NOMO-1 treated with DMSO at 0.1 percent for 48 hours (cell line): ENCODE measurements at regions not wholly inside any gene's neighbourhood (a gene's known extent, or its start where the extent isn't known, plus 50 kb on each side); places are given as distances from the start of the nearest gene placed in this dataset.

ENCODE experiments used
- DNase-seq: peaks from one replicate; lab custom pipeline; 2025; ENCODE audit not compliant: unreplicated experiment; lab: John Stamatoyannopoulos, UW

DNA sequence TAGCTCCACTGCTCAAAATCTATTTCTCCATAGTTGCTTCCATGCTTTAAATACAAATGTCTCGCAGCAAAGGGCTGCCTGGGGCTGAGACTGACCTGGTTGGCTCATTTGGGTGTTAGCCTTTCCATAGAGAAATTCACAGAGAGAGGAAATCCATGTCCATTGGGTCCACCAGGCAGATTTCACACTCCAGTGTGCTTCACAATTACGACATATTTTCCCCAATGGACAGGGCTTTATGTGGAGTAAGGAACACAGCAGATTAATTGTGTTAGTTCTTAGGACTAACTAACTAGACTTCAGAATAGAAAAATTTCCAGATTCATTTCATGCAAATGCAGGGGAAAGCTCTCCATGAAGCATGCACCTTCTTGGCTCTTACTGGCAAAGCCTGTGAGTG is 180.7 kb downstream of the FBXO15 start:
- no peak for DNase-seq

DNA sequence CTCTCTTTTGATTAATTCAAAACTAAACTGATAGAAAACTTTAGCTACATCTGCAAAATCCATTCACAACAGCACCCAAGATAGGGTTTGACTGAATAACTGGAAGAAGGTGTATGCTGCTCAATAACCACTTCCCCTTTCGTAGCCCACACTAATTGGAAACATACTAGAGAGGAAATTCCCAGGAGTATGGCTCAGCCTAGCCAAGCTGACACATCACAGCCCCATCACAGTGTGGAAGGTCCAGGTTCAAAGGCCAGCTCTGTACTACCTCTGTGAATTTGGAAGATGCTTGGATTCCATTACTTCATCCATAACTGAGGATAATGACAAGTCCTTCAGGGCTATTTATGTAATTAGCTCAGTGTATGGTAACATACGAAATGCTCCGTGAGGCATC is 185.4 kb downstream of the FBXO15 start:
- DNase-seq = no peak

DNA sequence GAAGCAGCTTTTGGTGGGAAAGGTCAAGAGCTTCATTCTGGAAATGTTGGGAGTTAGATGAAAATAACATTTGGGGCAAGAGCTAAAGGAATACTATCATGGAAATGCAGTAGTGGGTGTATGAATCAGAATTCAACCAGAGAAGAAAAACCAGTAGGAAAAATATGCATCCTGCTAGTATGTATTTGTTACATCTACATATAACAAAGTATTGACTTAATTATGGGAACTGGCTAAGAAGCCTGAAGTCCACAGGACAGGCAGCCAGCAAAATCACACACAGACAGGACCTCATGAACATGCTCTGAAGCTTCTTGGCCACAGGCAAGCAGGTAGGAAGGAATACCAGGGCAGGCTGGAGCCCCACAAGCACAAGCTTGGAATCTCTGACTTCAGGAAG is 185.8 kb downstream of the FBXO15 start:
- DNase-seq = no peak

DNA sequence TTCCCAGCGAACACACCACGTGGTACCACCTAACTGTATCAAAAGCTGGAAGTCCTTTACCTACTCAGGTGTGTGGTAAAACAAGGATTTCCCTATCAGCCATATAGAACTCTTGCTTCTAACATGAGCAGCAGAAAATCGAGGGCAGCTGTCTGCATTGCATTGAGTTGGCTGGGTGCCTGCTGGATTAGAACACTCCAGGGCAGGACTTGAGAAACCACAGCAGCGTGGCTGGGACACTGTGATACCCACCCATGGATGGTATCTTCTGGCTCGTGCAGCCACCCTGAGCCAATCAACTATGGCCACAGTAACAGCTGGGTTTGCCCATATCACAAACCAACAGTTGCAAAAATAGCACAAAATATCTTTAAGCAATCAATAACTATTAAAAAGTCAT is 188.3 kb downstream of the FBXO15 start:
- no peak for DNase-seq

DNA sequence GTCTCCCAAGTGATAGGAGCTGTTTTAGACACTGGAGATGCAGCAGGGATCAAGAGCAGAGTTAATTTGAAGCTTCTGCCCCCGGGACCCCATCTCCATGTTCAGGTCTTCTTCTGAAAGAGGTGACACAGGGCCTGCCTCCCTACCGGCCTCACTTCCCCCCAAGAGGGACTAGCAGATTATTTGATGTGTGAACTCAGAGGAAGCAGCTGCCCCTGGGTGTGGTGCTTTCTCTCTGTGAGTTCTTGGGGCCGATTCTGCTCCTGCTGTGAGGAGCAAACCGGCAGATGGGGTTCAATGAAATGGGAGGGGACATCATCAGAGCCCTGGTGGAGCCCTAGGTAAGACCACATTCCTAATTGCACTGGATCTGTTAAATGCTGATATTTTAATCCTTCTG is 193.4 kb downstream of the FBXO15 start:
- DNase-seq = no peak

DNA sequence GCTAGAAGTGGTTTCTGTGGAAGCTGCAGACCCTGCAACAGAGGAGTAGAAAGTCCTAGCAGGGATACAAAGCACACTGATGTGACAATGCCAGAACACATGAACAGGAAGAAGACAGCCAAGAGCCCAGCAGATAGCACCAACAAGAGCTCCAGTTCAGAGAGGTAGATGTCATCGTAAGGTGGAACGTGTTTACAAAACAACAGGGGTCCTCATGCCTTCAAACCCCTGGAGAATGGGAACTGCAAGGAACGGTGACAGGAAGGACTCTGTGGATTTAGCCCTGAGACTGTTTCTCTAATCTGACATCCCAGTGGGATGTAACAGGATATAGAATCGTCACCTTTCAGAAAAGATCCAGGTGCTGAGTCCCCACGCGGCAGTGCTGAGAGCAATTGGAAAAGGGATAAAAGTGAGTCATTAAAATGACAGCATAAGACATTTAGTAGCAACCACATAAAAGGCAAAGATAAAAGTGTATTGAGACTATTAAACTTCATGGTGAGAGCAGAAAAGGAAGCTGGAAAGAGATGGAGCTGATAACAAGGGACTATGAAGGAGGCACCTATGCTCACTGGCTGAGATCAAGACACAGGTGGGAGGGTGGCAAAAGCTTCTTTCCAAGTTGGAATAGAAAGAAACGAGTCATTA is 195.2 kb downstream of the FBXO15 start:
- DNase-seq = no peak

DNA sequence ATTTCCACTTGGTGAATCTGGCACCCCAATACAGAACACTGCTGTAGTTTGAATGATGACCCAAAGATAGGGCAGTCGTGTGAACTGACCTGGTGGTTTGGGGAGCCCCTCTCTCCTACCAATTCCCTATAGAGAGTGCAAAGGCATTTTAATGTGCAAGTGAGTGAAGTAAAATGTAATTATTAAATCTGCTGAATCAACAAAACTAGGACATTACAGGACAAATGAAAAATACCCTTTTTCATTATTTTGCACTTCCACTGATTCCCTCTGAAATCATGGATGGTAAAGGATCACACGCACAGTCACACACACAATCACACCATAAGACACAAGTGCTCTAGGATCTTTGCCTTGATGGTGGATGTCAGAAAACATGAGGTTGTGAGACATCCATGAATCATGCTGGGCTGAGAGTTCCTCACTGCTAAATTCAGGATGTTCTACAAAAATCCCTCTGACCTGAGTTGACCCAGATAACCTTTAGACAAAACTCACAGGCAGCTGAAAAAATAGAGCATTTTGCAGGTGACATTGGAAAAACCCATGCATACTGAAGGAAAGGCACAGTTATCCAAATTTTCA is 197.4 kb downstream of the FBXO15 start:
- no peak for DNase-seq

DNA sequence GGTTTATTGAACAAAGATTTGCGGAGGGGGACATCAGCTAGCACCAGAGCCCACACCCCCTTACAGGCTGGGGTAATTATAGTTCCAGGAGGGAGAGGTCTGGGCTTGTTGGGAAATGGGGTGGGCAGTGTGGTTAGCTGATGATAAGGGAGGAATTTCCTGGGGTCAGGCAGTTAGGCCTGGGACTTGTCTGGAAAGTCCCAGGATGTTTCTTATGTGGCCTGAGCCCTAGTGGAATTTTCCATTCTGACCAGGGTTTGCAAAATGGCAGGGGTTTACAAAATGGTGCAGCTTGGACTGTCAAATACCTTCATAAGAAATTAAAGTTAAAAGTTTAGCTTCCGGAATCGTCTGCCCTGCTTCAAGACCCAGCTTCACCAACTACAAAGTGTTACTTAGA is 199.1 kb downstream of the FBXO15 start:
- no peak for DNase-seq

DNA sequence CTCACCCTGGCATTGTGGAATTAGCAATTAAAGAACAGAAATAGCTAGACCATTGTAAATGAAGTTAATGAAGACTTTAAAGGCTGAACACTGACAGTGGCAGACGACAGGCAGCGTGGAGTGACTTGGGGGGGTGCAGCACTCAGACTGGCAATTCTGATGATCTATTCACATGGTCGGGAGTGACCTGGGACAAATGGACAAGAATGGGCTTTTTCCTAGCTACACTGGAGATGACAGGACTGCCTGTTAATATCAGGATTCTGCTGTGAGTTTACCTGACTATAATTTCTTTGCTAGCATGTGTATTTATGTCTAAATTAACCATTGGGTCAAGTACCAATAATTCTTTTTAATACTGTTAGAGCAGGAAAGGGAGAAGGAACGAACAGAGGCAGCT is 199.6 kb downstream of the FBXO15 start:
- no peak for DNase-seq

DNA sequence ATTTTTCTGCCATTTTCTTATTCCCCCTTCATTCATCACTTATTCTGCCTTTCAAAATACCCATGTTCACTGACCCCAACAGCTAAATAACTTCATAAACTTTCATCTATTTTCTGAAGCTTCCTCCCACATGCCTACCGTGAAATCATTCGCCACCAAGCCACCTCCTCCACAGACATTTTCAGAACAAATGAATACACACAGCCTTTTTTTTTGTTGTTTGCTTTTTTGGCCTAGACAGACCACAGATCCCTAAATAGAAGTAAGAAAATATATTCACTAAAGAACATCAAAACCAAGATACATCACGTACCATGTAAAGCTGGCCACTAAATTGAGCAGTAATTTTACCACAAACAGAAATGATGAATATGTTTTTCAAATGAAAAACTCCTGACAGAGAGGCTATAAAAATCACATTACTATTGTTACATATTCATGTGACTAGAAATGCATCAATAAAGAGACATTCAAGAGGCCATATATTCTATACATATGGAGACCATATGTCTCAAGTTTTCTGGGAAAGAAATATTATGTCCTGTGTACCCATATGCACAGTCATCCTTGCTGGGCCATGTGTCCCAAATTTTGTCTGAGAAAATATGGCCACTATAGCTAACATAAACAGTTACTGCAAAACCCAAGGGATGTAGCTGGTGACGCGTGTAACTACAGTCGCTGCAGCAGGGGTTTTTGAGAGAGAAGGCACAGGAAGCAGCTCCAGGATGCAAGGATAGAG is 200.3 kb downstream of the FBXO15 start:
- no peak for DNase-seq

DNA sequence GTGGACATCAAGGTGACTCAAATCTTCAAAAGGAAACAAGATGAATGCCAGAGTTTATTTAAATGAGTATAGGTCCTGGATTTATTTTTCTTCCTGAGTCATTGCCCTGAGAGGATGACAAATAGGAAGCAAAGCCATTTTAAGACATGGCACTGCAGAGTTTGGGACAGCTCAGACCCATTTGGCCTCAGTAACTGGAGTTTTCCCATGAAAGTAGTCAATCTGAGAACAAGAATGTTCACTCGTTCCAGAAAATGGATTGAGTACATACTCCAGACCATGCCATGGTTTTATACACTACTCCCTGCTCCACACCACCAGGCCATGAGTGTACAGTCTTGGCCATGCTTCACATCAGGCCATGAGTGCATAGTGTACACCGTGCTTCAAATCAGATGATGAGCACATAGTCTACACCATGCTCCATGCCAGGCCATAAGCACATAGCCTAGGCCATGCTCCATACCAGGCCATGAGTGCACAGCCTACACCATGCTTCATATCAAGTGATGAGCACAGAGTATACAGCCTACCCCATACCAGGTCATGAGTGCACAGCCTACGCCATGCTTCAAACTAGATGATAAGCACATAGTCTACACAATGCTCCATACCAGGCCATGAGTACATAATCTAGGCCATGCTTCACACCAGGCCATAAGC is 202.4 kb downstream of the FBXO15 start:
- DNase-seq = no peak

DNA sequence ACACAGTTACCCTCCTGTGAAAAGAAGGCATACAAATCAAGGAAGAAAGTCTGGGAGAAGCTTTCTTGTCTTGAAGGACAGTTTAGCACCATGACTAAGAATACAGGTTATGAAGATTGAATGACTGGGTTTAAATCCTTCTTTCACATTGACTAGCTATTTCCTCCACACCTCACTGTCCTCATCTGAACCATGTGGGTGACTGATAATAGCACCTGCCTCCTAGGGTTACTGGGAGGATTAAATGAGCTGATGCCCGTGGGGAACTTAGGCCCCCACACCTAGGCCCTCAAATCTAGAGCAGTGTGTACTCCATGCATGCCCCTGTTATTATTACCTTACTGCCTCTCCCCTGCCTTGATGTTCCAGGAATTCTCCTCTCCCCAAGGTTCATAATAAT is 202.9 kb downstream of the FBXO15 start:
- DNase-seq = no peak

DNA sequence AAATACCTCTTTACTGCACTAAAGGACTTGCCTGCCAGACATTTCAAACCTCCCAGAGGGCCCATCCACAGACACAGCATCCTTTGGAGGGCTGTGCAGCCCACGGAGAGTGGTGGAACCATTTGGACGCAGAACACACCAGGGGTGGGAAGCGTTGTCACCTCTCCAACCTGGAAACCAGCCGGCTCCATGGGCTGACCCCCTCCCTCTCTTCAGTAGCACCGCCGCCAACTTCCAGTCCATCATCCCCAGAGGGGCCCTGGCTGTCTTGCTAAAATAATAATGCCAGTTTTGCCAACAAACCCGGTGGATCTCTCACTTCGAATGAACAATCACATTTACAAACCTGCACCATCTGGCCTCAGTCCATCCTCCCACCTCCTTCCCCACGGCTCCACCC is 203.9 kb downstream of the FBXO15 start:
- no peak for DNase-seq

DNA sequence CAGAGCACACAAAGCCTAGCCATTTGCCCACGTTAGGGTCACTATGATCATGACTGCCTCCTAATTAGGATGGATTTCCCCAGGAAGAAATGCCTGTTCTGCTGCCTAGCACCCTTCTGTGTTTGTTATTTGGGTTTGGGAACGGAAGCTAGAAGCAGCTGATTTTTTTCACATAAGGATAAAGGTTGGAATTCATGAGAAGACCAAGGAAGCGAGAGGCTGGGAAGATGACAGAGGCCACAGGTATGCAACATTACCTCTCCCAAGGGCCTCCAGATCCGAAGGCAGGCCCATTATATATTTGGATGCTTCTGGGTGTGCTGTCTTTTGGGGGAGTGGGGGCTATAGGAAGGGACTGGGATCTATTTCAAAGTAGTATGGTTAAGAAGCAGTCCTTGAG is 204.7 kb downstream of the FBXO15 start:
- no peak for DNase-seq

DNA sequence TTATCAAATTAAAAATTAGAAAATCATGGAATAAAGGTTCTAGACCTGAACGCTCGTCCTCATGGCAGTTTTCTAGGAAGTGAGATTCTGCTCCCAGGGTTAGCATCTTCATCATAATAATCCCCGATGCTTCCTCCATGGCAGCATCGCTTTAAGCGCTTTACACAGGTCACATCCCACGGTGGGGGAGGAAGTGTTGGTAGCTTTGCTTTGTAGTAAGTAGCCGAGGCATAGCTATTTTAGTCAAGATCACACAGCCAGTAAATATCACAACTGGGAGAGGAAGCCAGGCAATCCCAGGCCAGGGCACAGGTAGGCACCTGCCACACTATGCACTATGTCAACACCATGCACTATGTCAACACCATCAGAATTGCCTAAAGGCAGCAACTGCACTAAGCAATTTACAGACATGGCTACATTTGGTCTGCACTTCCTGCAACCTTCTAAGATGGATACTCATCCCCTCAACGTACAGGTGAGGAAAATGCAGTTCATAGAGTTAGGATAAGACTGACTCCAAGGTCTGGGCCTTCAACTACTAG is 205.5 kb downstream of the FBXO15 start:
- no peak for DNase-seq

DNA sequence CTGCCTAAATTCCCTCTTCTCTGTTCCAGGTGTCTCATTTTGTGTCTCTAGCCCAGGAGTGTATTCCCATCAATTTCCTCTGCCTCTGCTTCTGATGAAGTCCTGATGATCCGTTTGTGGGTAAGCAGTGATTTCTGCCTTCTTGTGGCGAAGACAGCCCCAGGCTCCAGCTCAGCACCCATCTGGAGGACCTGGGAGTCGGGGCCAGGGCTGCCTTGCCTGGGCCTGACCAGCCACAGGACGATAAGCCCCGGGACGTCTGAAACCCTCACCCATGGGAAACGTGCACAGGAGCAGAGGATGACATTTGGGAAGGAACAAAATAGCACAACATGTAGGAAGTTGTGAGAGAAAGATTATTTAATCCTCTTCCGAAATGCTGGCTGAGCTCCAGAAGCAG is 206.9 kb downstream of the FBXO15 start:
- no peak for DNase-seq

DNA sequence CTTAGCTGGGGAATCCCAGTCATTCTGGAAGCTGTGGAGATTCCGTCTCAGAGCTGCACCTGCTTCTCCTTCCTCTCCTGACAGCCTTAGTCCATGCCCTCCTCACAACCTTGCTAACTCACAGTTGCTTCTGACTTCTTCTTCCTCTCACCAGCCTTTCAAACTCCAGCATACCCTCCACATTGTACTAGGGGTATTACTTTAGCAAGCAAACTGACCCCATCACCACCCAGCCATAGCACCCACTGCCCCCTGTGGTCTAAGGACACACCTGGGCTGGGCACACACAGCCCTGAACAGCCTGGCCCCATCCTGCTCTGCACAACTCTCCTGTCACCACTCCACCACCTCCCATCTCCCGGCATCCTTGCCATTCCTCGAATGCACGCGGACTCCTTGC is 208.2 kb downstream of the FBXO15 start:
- DNase-seq = no peak

DNA sequence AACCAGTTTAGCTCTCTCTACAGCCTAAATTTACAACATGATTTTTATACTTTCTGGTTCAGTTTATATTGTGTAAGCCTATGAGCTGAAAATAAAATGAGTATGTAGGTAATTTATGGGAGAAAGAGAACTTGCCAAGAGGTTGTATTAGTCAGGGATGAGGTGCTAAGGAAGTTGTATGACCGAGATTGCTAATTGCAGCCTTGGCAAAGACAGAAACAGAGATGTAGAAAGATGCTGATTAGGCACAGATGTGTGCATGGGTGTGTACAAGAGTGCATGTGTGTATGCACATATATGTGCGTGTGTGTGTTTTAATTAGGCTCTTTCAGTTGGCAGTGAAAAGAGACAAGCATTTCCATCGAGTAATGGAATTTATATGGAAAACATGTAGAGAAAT is 213.9 kb downstream of the FBXO15 start:
- DNase-seq = no peak

DNA sequence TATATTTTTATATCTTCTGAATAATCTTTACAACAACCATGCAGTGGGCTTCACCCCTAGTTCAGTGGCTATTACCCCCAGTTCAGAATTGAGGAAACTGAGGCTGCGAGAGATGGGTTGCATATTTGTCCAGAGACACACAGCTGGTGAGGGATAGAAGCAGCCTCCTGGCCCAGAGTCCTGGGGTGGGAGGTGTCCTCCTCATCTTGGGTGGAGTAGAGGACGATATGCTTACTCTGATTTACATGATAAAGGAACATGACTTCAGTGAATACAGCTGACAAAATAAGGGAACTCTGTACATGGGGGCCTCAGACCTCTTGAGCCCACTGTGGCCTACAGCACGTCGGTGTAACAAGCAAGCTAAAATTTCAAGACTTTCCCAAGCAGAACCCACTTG is 214.7 kb downstream of the FBXO15 start:
- no peak for DNase-seq

DNA sequence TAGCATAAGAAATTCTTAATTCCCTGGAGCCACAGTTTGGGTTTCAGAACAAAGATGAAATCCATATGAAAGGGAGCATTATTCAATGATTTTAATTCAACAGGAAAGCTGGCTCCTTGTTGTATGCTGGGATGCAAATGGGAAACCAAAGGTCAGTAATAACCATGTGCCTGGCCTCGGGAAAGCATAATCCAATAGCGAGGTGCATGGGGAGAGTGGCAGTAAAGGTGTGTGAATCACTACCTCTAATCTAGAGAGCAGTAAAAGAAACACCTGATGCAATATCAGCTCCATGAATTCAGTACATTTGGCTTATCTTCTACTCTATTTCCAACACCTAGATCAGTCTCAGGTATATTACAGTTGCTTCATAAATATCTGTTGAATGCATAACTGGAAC is 220.1 kb downstream of the FBXO15 start:
- no peak for DNase-seq

DNA sequence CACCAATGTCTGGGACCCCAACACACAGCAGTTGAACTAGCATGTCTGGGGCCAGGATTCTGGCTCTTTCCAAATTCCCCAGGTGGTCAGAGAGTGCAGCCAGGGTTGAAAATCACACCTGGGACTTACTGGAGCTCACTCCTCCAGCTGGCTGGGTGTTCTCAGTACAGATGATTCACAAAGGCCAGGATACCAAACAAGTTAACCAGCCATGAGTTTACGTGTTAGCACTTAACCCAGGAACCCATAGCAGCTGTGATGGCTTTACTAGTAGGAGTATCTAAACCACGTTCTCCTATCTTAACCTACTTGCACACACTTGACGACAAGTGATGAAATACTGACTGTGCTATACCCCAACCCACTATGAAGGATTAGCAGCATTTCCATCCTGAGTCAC is 222.8 kb downstream of the FBXO15 start:
- no peak for DNase-seq

DNA sequence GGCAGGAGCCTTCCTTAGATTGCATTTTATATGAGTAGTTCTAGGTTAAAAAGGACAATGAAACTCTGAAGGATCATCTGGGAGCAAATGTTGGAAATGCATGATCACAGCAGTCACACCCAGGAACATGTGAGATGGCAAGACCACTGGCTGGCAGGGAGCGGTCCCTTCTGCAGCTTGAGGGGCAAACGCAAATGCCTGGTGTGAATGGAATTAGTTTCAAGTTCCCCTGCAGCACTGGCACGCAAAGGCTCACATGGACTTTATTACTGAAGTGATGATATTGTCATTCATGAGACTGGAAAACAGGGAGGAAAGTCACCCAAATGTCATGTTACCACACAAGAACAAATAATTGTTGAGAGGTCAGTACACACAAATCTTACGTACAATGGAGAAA is 223.3 kb downstream of the FBXO15 start:
- no peak for DNase-seq
